ENCODE measurements at regions not wholly inside any gene's neighbourhood (a gene's known extent, or its start where the extent isn't known, plus 50 kb on each side); places are given as distances from the start of the nearest gene placed in this dataset.
"Not testable (repeated sequence)": the region's sequence is repeated elsewhere in the genome, so short reads cannot be mapped to it uniquely, and the experiment has no call there.

- no peaks in the 10 kb centered on the region for H3K9me3 ChIP-seq (ENCODE audit: severe bottlenecking)
- no peak for TF ChIP-seq CTCF (IDR thresholded peaks at IDR 0.05; ENCODE audit: low read depth, low read length)
Observed at GRCh38 chr7:85343484-85343883, 156.6 kb upstream of the SEMA3D start.

GRCh38 chr7:85342781-85343180 is 155.9 kb upstream of the SEMA3D start:
- no peak overlapping the region for H3K27ac ChIP-seq

More at GRCh38 chr7:85343484-85343883, 156.6 kb upstream of the SEMA3D start:
- Histone ChIP-seq H3K27ac (no peak overlapping the region), H3K27me3 (ENCODE audit: insufficient read depth, low read depth, severe bottlenecking) (no peaks in the 10 kb centered on the region), H3K4me3 (ENCODE audit: low read depth, low read length) (no peak overlapping the region), H3K36me3 (no peaks in the 10 kb centered on the region)
- no peak for DNase-seq

GRCh38 chr7:85341973-85342372 is 155.1 kb upstream of the SEMA3D start:
- no peak for DNase-seq
- H3K27me3 ChIP-seq (ENCODE audit: insufficient read depth, low read depth, severe bottlenecking), result no peaks in the 10 kb centered on the region
- H3K9me3 ChIP-seq (ENCODE audit: severe bottlenecking), result no peaks in the 10 kb centered on the region
- H3K27ac ChIP-seq, result no peak overlapping the region
- no peak overlapping the region for H3K4me3 ChIP-seq (ENCODE audit: low read depth, low read length)
- TF ChIP-seq CTCF (IDR thresholded peaks at IDR 0.05; ENCODE audit: low read depth, low read length), result no peak
- no peaks in the 10 kb centered on the region for H3K36me3 ChIP-seq

More at GRCh38 chr7:85342781-85343180, 155.9 kb upstream of the SEMA3D start:
- H3K9me3 ChIP-seq (ENCODE audit: severe bottlenecking), result no peaks in the 10 kb centered on the region
- H3K4me3 ChIP-seq (ENCODE audit: low read depth, low read length), result no peak overlapping the region
- no peak for DNase-seq
- no peaks in the 10 kb centered on the region for H3K27me3 ChIP-seq (ENCODE audit: insufficient read depth, low read depth, severe bottlenecking)
- no peaks in the 10 kb centered on the region for H3K36me3 ChIP-seq
- TF ChIP-seq CTCF (IDR thresholded peaks at IDR 0.05; ENCODE audit: low read depth, low read length), result no peak

- TF ChIP-seq CTCF (IDR thresholded peaks at IDR 0.05; ENCODE audit: low read depth, low read length), result no peak
- no peaks in the 10 kb centered on the region for H3K9me3 ChIP-seq (ENCODE audit: severe bottlenecking)
- no peak overlapping the region for H3K27ac ChIP-seq
- no peaks in the 10 kb centered on the region for H3K27me3 ChIP-seq (ENCODE audit: insufficient read depth, low read depth, severe bottlenecking)
- DNase-seq, result no peak
- no peaks in the 10 kb centered on the region for H3K36me3 ChIP-seq
- H3K4me3 ChIP-seq (ENCODE audit: low read depth, low read length), result no peak overlapping the region
Observed at GRCh38 chr7:85341121-85341520, 154.3 kb upstream of the SEMA3D start.

GRCh38 chr7:85336086-85336485 is 149.2 kb upstream of the SEMA3D start:
- no peak for TF ChIP-seq CTCF (IDR thresholded peaks at IDR 0.05; ENCODE audit: low read depth, low read length)
- Histone ChIP-seq H3K9me3 (ENCODE audit: severe bottlenecking) (no peaks in the 10 kb centered on the region), H3K27ac (no peak overlapping the region), H3K27me3 (ENCODE audit: insufficient read depth, low read depth, severe bottlenecking) (no peaks in the 10 kb centered on the region), H3K4me3 (ENCODE audit: low read depth, low read length) (no peak overlapping the region), H3K36me3 (no peaks in the 10 kb centered on the region)
- DNase-seq, result no peak

GRCh38 chr7:85335113-85335512 is 148.3 kb upstream of the SEMA3D start:
- not testable (repeated sequence) for H3K27me3 ChIP-seq (ENCODE audit: insufficient read depth, low read depth, severe bottlenecking); H3K27ac ChIP-seq; H3K36me3 ChIP-seq; H3K4me3 ChIP-seq (ENCODE audit: low read depth, low read length); DNase-seq; H3K9me3 ChIP-seq (ENCODE audit: severe bottlenecking)
